ENCODE measurements at regions not wholly inside any gene's neighbourhood (a gene's known extent, or its start where the extent isn't known, plus 50 kb on each side); places are given as distances from the start of the nearest gene placed in this dataset.

DNA sequence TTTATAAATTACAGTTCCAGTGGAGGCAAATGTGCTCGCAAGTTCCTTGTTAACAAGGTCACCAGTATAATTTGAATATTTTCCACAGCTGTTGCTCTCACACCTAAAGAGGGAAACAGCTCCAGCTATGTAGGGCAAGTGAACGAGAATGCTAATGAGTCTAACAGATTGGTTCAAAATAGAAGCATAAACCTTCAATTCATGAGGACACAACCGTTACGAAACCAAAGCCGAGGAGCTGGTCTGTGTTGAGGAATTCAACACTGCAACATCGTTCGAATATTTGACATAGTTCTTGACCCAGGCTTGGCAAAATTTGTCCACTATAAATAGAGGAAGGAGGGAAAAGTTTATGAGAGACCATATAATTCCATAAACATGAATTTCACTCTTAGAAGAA lies 161.3 kb downstream of the KLF6 start:
- no peak for TF ChIP-seq POLR2A (IDR thresholded peaks at IDR 0.05)
- TF ChIP-seq, protein P1, sequence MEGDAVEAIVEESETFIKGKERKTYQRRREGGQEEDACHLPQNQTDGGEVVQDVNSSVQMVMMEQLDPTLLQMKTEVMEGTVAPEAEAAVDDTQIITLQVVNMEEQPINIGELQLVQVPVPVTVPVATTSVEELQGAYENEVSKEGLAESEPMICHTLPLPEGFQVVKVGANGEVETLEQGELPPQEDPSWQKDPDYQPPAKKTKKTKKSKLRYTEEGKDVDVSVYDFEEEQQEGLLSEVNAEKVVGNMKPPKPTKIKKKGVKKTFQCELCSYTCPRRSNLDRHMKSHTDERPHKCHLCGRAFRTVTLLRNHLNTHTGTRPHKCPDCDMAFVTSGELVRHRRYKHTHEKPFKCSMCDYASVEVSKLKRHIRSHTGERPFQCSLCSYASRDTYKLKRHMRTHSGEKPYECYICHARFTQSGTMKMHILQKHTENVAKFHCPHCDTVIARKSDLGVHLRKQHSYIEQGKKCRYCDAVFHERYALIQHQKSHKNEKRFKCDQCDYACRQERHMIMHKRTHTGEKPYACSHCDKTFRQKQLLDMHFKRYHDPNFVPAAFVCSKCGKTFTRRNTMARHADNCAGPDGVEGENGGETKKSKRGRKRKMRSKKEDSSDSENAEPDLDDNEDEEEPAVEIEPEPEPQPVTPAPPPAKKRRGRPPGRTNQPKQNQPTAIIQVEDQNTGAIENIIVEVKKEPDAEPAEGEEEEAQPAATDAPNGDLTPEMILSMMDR (IDR thresholded peaks at IDR 0.05) = no peak

Measured in heart left ventricle (tissue), 13 donors.